Colonic mucosa (tissue), 4 donors: ENCODE measurements at regions not wholly inside any gene's neighbourhood (a gene's known extent, or its start where the extent isn't known, plus 50 kb on each side); places are given as distances from the start of the nearest gene placed in this dataset.

Source experiments
- DNase-seq: peaks from one replicate; pipeline ENCODE4 v3.0.0-alpha.2; 2020
- H3K27ac ChIP-seq: fragments of 200-600 bp; one replicate; pipeline ENCODE4 v1.8.0; 2021
- H3K27me3 ChIP-seq: fragments of 200-600 bp; one replicate; pipeline ENCODE4 v1.8.0; 2021
- H3K36me3 ChIP-seq: fragments of 200-600 bp; one replicate; pipeline ENCODE4 v1.8.0; 2021
- H3K4me1 ChIP-seq: fragments of 200-600 bp; one replicate; pipeline ENCODE4 v1.8.0; 2021; ENCODE audit warnings: mild to moderate bottlenecking
- H3K4me3 ChIP-seq: fragments of 200-600 bp; one replicate; pipeline ENCODE4 v1.8.0; 2021
- H3K9ac ChIP-seq, 2 donors: one replicate each; pipeline ENCODE4 v1.7.0; 2013; ENCODE audit warnings: control low read depth in 2 of 2, low read depth in 2 of 2, low read length in 2 of 2
- H3K9me3 ChIP-seq: fragments of 200-600 bp; one replicate; pipeline ENCODE4 v1.8.0; 2021
- CTCF ChIP-seq: fragments of 200-600 bp; IDR thresholded peaks from one replicate; pipeline ENCODE4 v1.8.0; 2022; ENCODE audit warnings: antibody characterized with exemption, mild to moderate bottlenecking
- intact Hi-C: fragments of 100-400 bp; cut with DNase I; formaldehyde crosslinking; loops from one replicate; pipeline ENCODE4 v1.14.1; 2022
- donor health status: healthy.
- donor health status: DM: no; HTN: no; CAD: no.
- donor health status: DM: no; HTN: no; CAD: no.

- Histone ChIP-seq H3K9me3 (no peaks in the 10 kb centered on the region), H3K36me3 (no peaks in the 10 kb centered on the region), H3K27me3 (no peaks in the 10 kb centered on the region), H3K9ac (no peak overlapping the region), H3K4me1 (no peaks in the 10 kb centered on the region), H3K4me3 (no peak overlapping the region), H3K27ac (no peak overlapping the region)
- TF ChIP-seq CTCF: no peak
- intact Hi-C loops: no loop called here
- DNase-seq: no peak
Measured at GRCh38 chr6:4401408-4402368, 266.3 kb upstream of the ECI2 start.

GRCh38 chr6:4399656-4400055 lies 264.3 kb upstream of the ECI2 start:
- intact Hi-C loops: no loop called here

GRCh38 chr6:4398791-4399190 lies 263.4 kb upstream of the ECI2 start:
- no peaks in the 10 kb centered on the region for H3K4me1 ChIP-seq
- intact Hi-C loops: no loop called here
- no peak overlapping the region for H3K27ac ChIP-seq
- DNase-seq: no peak
- TF ChIP-seq CTCF: no peak
- H3K27me3 ChIP-seq: no peaks in the 10 kb centered on the region
- H3K9me3 ChIP-seq: no peaks in the 10 kb centered on the region
- H3K9ac ChIP-seq: no peak overlapping the region
- H3K36me3 ChIP-seq: no peaks in the 10 kb centered on the region
- no peak overlapping the region for H3K4me3 ChIP-seq

More at GRCh38 chr6:4399656-4400055, 264.3 kb upstream of the ECI2 start:
- no peaks in the 10 kb centered on the region for H3K9me3 ChIP-seq
- no peaks in the 10 kb centered on the region for H3K27me3 ChIP-seq
- no peaks in the 10 kb centered on the region for H3K4me1 ChIP-seq
- no peaks in the 10 kb centered on the region for H3K36me3 ChIP-seq
- H3K9ac ChIP-seq: no peak overlapping the region
- no peak for DNase-seq
- no peak overlapping the region for H3K27ac ChIP-seq
- H3K4me3 ChIP-seq: no peak overlapping the region
- TF ChIP-seq CTCF: no peak

GRCh38 chr6:4397307-4397706 lies 261.9 kb upstream of the ECI2 start:
- H3K9me3 ChIP-seq: no peaks in the 10 kb centered on the region
- DNase-seq: no peak
- H3K9ac ChIP-seq: no peak overlapping the region
- no peaks in the 10 kb centered on the region for H3K27me3 ChIP-seq
- TF ChIP-seq CTCF: no peak
- intact Hi-C loops: no loop called here
- H3K4me3 ChIP-seq: no peak overlapping the region
- H3K27ac ChIP-seq: no peak overlapping the region
- no peaks in the 10 kb centered on the region for H3K36me3 ChIP-seq
- H3K4me1 ChIP-seq: no peaks in the 10 kb centered on the region

- intact Hi-C loops: no loop called here
- H3K27ac ChIP-seq: no peak overlapping the region
- no peaks in the 10 kb centered on the region for H3K27me3 ChIP-seq
- TF ChIP-seq CTCF: no peak
- no peak overlapping the region for H3K9ac ChIP-seq
- H3K36me3 ChIP-seq: no peaks in the 10 kb centered on the region
- DNase-seq: no peak
- no peaks in the 10 kb centered on the region for H3K4me1 ChIP-seq
- H3K4me3 ChIP-seq: no peak overlapping the region
- H3K9me3 ChIP-seq: no peaks in the 10 kb centered on the region
Measured at GRCh38 chr6:4396044-4396443, 260.7 kb upstream of the ECI2 start.
